Adrenal gland (tissue), 5 donors: ENCODE measurements at regions not wholly inside any gene's neighbourhood (a gene's known extent, or its start where the extent isn't known, plus 50 kb on each side); places are given as distances from the start of the nearest gene placed in this dataset.

Source experiments
- CTCF ChIP-seq, 6 experiments: fragments of 450-650 bp in 4 of 6; fragments of 200-600 bp in 2 of 6; sonication (generic) in 1 of 6; IDR thresholded peaks; 1 replicate in 5 of 6; 2 replicates in 1 of 6; pipeline versions ENCODE4 v1.5.1 to v1.8.0; 2016 to 2021; ENCODE audit warnings: antibody characterized with exemption in 6 of 6, mild to moderate bottlenecking in 2 of 6, moderate library complexity in 1 of 6
- POLR2A ChIP-seq, 2 donors: fragments of 450-650 bp; IDR thresholded peaks; one replicate each; pipeline ENCODE4 v1.6.1; 2017; ENCODE audit warnings: antibody characterized with exemption in 2 of 2, mild to moderate bottlenecking in 2 of 2, moderate library complexity in 1 of 2
- donor health status: DM: no; HTN: no; CAD: no.

GRCh38 chr10:131653554-131654470 is 247.0 kb upstream of the PPP2R2D start:
- TF ChIP-seq CTCF (IDR thresholded peaks at IDR 0.05) = no peak
- no peak for TF ChIP-seq POLR2A (IDR thresholded peaks at IDR 0.05)
